ENCODE measurements at regions not wholly inside any gene's neighbourhood (a gene's known extent, or its start where the extent isn't known, plus 50 kb on each side); places are given as distances from the start of the nearest gene placed in this dataset.
"Not testable (repeated sequence)": the region's sequence is repeated elsewhere in the genome, so short reads cannot be mapped to it uniquely, and the experiment has no call there.

- not testable (repeated sequence) for TF ChIP-seq MAX (IDR thresholded peaks at IDR 0.05); CTCF (IDR thresholded peaks at IDR 0.05; ENCODE audit: low read depth, low read length, missing input control); ZBTB33 (IDR thresholded peaks at IDR 0.05); GABPA (IDR thresholded peaks at IDR 0.05 in 1 of 2, conservative IDR thresholded peaks at IDR 0.05 in 1 of 2); REST (IDR thresholded peaks at IDR 0.05); YY1 (IDR thresholded peaks at IDR 0.05); RXRA (IDR thresholded peaks at IDR 0.05); TAF1 (conservative IDR thresholded peaks at IDR 0.05); RAD21 (IDR thresholded peaks at IDR 0.05); JUND (IDR thresholded peaks at IDR 0.05)
Observed at GRCh38 chr11:67727066-67728040, 52.9 kb upstream of the ALDH3B2 start.

All from liver (tissue), 3 donors.